ENCODE measurements at regions not wholly inside any gene's neighbourhood (a gene's known extent, or its start where the extent isn't known, plus 50 kb on each side); places are given as distances from the start of the nearest gene placed in this dataset.

DNA sequence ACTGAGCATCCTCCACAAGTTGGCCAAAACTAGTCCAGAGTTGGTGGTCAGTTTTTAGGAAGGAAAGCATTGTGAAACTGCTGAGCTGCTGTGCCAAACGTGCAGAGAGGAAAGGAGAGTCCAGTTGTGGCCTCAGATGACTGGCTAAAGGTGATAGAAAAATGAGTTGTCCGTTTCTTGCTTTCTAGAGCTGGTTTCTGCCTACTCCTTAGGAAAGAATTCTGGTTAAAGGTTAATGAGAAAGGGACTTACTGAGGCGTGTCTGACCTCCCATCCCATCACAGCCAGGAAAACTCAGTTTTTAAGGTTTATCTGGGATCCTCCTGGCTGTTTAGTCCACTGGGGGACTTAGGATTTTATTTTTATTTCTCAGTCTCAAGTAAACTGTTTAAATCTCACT lies 1186.3 kb downstream of the UQCRFS1 start:
- no peak for DNase-seq

DNA sequence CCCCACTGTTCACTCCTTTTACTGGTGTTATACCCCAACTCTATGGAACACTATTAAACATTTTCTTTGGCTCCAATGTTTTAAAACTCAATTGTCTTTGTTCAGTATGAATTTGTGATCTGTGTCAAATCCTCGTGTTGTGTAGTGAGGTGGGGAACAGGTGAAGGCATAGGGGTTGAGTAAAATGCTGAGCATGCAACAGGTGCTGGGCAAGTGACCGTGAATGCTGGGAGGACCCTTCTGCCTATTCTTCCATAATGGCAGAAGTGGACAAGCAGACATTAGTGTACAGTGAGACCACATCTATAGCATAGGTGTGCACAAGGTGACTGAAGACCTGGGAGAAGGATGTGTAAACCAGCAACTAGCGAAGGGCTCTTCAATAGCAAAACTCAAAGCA lies 1188.0 kb downstream of the UQCRFS1 start:
- no peak for DNase-seq

DNA sequence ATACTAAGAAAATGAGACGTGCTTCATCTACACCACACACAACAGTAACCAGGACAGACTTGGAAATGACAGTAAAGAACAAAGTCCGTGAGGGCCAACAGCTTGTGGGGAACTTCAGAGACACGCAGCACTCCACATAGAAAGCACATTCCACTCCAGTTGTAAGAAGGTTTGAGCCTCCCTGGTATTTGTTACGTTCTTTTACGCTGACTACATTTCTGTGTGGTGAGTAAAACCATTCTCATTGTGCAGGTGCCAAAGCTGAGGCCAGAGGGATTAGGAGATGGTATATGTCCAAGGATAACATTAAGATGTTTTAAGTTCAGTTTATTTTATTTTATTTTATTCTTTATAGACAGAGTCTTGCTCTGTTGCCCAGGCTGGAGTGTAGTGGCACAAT lies 1189.9 kb downstream of the UQCRFS1 start:
- DNase-seq: no peak

DNA sequence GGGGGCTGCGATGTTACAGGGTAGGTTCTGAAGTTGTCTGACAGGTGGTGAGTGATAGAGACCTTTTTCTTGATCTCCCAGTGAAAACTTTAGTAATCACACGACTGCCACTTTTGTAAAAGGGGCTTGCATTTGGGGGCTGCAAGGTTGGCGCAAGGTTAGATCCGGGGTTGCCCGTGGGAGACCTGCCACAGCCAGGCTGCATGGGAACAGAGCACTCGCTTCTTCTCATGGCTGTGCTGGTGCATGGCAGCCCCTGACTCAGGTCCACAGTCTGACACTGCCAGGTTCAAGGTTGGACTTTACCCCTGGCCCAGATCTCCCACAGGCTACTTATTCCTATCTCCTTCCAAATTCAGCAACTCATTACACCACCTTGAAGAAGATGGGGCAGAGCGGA lies 1190.4 kb downstream of the UQCRFS1 start:
- DNase-seq: no peak

DNA sequence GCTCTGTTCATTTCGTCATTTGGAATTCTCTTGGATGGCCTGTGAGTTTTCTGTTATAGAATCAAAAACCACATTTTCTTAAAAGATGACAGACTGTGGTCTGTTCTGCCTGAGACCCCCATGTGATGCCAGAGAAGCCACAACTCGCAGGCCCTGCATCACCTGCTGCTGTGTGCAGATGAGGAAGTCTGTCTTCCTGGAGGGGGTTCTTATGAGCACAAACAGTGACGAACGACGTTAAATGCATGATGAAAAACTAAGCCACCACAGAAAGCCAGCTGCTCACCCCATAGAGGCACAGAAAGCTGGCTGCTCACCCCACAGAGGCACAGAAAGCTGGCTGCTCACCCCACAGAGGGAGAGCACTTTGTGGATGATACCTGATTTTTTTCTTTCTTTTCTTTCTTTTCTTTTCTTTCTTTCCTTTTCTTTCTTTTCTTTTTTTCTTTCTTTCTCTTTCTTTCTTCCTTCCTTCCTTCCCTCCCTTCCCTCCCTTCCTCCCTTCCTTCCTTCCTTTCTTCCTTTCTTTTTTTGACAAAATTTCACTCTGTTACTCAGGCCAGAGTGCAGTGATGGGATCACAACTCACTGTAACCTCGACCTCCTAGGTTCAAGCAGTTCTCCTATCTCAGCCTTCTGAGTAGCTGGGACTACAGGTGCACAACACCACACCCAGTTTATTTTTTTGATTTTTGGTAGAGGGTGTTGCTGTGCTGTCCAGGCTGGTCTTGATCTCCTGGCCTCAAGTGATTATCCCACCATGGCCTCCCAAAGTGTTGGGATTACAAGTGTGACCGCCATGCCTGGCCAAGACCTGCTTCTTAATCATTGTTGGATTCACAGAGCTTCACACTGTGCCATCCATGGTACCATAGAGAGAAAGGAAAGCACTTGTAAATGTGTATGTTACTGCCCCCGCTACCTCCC lies 1191.4 kb downstream of the UQCRFS1 start:
- no peak for DNase-seq

DNA sequence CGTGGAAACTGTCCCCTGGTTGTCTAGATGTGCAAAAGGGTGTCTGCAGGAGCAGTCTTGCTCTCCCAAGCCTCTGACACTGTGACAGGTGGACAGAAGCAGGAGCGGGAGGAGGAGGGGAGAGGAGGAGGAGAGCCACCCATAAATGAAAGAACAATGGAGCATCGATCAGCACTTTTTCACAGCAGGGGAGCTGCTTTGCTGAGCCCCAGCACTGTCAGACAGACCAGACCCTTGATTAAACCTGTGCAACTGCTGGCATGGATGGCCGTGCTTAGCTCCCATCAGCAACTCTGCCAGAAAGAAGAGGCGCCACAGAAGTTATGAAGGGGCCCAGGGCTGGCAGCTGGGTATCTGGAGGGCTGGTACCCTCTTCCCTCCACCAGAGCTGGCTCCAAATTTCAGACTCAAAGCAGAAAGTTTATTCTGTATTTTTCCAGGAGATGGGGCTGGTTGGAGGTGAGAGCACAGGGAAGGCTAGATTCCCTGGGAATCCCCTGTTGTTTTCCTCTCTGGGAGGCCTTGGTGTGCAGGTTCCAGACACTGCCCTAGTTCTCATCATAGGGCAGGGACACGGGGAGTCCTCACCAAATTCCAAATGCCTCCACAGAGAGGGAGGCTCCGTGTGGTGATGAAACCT lies 1192.2 kb downstream of the UQCRFS1 start:
- DNase-seq: no peak

DNA sequence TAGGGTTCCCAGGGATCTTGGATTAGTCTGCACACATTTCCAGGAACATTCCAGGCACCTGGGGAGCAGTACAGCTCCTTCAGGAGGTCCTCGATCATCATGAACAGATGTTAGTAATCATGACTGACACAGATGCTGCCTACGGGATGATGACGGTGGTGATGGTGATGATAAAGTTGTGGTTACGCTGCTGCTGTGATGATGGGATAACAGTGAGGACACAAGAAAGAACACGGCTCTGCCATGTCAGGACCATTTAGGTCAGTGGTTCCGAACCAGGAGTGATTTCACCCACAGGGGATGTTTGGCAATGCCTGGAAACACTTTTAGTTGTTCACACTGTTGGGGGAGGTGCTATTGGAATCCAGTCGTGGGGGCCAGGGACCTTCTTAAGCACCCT lies 1193.0 kb downstream of the UQCRFS1 start:
- DNase-seq: no peak

DNA sequence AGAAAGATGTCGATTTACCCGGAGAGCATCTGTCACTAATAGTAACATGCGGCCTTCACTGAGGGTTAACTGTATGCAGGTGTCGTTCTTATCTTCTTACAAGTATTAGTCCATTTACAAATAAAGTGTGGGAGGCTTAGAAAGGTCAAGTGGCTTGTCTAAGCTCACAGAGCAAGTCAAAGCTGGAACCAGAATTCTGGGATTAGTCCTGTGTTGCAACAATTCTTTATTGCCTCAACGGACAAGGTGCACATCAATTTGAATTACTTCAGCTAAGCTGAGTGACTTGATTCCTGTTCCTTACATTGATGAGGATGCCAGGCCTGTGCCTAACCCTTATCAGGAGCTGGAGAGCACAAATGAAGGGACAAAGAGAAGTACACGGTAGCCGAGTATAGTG lies 1193.6 kb downstream of the UQCRFS1 start:
- no peak for DNase-seq

DNA sequence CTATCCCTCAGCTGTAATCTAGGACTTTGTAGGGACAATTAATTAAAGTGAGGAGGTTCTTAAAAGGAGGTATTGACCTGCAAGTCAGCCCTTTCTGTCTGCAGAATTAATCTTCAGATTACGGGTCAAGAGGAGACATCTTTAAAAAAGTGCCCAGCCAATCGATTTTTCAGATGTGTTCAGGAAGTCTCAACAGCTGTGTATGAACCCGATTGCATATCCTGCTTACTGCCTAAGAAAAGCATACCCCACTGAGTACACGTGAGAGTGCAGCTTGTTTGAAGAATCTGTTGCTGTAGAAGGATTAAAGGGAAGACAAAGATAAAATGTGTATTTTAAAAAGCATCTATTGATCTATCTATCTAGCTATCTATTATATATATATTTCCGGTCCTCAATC lies 1194.5 kb downstream of the UQCRFS1 start:
- DNase-seq: no peak

DNA sequence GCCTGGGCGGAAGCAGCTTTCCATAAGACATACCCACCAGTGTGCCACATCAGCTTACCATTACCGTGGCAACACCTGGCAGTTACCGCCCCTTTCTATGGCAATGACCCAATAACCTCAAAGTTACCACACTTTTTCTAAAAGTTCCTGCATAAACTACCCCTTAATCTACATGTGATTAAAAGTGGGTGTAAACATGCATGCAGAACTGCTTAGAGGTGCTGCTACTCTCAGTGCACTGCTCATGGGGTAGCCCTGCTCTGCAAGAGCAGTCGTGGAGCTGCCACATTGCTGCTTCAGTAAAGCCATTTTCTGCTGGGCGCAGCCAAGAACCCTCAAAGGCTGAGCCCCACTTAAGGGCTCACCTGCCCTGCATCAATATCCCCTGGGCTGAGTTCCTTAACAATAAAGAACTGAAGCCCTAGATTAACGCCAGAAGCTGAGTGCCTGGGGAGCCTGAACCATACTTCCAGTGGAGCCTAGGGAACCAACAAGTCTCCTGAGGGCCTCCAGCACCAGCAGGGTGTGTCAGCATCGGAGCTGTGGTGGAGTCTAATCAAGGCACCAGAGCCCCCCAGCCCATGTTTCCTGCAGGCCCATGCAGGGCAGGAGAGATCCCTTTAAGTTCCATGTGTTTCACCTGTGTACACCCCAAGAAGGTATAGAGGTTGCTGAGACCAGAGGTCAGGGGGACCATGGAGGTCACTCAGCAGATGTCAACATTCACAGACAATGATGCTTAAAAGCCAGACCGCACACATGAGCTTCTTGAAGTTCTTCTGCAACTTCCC lies 1198.1 kb downstream of the UQCRFS1 start:
- DNase-seq: no peak

DNA sequence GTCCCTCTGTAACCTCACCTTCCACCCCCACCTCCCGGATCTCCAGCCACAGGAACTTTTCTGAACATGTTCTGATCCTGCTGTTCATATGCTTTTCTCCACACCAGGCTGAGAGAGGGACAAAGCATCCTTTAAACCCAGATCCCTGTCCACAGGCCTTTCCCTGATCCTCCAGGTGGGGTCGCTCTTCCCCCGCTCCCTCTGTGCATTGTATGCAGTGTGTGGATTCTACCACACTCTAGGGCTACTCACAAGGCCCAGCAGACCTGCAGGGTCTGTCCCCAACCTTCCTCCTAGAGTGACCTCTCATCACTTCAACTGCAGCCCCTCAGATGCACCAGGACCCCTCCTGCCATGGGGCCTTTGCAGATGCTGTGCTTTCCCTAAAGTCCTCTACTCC lies 1200.6 kb downstream of the UQCRFS1 start:
- no peak for DNase-seq

DNA sequence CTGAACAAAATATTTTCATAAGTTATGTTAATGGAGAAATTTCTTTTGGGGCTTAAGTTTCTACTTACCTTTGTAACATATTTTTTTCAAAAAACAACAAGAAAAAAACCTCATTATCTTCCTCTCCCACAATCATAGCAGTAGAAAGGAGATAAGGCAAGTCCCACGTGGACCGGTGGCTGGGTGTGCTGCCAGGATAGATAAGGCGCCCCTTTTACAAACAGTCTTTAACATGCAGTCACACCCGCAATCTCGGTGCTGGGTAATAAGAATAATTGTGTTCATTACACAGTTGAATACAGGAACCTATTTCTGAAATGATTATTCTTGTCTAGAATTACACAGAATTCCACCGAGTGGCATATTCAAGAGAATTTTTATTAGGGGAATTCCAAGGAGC lies 1202.3 kb downstream of the UQCRFS1 start:
- DNase-seq: no peak

DNA sequence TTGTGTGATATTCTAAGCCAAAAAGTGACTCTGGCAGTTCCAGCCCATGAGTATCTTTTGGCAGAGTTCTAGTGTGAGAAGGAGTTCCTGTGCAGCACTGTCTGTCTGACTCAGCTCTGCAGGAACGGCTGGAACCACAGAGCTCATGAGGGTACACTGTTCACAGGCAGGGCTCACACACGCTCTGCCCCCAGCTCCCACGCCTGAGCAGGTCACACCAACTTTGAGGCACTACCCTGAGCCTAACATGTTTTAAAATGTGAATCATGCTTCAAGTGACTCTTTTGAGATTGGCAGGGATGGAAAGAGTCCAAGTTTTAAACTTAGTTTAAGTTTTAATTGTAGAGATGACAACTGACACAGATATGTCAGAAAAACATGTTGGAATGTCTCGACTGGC lies 1203.3 kb downstream of the UQCRFS1 start:
- no peak for DNase-seq

DNA sequence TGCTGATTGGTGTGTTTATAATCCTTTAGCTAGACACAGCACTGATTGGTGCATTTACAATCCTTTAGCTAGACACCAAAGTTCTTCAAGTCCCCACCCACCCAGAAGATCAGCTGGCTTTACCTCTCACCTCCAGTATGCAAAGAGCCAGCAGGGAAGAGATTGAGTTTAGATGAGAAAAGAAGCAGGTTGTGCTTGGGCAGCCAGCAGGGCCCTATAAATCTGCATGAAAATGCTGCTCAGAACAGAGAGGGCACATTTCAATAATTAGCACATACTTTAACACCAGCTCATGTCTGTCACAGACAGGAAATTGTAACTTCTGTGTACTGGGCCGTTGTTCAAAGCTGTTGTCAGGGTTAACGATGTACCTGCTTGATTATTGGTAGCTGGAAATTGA lies 1204.3 kb downstream of the UQCRFS1 start:
- DNase-seq: no peak

DNA sequence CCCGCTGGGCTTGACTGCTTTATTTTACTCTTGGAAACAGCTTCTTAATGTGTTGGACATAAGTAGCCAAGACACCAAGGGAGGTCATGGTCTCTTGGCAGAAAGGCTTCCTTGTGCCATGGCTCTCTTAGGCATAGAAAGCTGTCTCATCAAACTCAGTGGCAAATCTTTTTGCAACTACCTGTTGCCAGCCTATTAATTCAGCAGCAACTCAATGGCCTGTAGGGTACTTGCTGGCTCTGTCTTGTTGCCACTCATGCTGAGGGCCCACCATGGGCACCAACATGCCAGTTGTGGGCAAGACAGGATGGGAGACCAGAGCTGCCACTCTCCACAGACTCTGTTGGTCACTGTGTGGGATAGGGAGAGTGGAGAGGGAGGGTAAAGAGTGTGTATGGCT lies 1209.4 kb downstream of the UQCRFS1 start:
- no peak for DNase-seq

DNA sequence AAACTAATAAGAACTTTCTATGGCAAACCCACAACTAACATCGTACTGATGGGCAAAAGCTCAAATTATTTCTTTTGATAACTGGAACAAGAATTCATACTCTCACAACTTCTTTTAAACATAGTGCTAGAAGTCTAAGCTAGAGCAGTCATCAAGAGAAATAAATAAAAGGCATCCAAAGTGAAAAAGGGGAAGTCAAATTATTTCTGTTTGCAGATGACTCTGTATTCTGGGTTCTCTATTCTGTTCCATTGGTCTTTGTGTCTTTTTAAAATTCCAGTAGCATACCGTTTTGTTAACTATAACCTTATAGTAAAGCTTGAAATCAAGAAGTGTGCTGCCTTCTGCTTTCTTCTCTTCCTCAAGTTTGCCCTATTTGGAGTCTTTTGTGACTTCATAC lies 1215.9 kb downstream of the UQCRFS1 start:
- no peak for DNase-seq

DNA sequence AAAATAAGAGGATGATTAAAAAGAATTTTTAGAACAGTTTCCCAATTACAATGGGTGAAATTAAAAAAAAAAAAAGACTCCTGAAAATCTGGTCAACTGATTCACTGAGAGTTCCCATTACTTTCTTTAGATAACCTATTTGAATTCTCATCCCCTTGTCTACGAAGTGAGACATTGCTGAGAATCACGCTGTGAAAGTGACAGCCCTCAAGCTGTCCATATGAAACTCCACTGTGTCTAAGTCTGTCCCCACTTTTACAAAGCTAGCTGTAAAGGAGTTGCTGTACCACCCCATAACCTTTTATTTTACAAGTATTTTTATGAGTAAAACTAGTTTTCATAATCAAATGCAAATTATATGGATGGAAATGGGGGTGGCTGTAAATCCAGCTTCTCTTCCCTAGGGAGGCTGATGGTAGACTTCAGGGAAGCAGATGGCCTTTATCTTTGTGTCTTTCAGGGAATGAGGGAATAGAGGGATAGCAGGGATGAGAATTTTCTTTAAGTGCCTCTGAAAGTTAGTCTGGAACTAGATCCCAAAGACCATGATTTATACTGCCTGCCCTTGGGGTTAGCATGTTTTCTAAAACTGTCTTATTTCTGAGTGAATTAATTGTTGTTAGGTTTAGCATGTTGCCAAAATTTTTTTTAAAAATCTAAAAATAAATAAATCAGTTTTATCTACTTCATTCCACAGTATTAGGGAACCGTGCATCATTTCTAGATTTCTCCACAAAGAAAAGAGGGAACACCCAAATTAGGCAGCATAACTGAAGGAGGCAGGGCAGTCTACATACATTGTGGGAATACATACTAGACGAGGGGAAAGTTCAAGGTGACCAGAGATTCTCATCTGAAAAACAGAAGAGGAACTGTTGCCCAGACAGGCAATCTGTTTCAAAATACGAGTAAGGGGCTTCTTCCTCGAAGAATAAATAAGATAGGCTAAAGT lies 1219.1 kb downstream of the UQCRFS1 start:
- no peak for DNase-seq

DNA sequence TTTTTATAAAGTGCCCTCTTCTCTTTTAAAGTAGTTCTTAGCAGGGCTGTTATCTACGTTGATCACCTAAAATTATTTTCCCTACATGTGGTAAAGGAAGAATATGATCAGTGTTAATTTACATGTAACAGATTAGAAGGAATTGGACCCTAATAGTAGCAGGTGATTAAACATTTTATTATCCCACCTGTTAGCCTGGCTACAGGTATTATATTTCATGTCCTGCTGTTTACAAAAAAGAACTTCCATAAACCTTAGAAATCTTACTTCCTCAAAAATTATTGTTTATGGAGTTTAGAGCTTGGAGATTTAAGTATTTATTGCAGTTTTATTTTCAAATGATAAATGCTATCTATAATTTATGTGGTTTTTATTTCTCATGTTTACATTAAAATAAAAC lies 1226.7 kb downstream of the UQCRFS1 start:
- DNase-seq: no peak

DNA sequence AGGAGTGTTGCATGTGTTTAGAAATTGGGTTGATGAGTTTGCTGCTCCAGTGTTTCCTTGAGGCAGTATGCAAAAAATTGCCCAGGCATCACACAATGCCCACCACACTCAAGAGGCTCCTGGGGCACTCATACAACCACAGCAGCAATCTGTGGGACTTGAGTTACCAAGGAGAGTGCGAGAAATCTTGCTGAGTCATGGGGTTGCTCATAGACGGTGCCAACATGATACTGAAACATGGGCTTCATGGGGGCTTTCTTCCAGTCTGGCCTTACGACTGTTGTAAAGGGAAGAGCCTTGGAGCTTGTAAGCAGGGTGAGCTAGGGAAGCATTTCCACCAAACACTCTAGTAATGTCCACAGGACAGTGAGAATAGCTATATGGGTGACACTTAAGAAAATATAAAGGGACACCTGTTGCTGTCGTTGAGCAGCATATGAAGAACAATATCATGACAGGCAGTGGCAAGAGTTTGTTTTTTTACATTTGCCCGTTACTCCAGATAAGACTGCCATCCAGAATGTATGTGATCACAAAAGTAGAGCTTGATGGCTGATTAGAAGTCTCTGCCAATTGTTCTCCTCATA lies 1237.4 kb downstream of the UQCRFS1 start:
- no peak for DNase-seq

DNA sequence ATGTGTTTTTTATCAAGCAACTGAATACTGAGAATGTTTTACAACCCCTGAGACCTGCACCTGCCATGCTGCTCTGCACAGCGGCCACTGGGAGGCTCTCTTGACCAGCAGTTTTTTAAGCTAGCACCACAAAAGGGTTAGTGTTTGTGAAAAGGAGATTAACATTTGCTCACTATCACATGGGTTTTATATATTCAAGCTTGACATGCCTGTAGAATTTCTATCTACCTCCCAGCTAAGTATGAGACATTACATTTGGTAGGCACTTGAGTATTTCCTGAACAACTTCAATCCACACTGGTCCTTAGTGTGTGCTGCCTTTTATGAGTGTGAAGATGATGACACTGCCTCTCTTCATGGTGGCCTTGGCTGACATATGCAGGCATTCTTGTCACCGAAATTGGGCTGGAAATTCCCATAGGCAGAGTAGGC lies 1238.9 kb downstream of the UQCRFS1 start:
- no peak for DNase-seq

DNA sequence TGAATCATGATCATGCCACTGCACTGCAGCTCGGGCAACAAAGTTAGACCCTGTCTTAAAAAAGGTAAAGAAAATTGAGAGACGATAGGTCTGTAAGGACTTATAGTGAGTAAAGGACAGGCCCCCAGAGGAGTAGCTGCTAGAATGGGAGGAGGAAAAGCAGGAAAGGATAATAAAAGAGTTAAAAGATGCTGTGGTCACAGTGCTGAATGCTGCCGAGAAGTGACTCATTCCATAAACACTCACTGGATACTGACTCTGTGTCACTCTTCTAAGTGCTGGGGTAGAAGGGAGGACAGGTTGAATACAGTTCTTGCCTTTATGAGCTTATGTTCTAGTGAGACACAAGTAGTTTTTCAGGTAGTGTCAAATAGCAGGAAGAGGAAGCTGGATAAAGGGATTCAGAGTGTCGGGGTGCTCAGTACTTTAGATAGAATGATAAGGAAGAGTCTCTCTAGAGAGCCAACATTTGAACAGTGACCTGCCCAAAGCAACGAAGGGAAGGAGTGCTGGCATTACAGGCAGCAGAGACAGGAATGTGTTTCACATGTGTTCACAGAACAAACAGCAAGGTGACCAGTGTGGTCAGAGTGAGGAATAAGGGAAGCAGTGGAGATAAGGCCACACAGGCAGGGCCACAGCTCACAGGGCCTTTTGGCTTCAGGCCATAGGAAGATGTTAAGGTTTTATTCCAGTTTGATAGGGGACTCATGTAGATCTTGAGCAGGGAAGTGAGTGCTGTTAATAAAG lies 1240.5 kb downstream of the UQCRFS1 start:
- DNase-seq: no peak

All from stimulated activated naive CD4-positive, alpha-beta T cell treated with Interleukin-2 at 50 U/mL for 16 hours (primary cell).